H9 (cell line): ENCODE measurements at regions not wholly inside any gene's neighbourhood (a gene's known extent, or its start where the extent isn't known, plus 50 kb on each side); places are given as distances from the start of the nearest gene placed in this dataset.

Source experiments
- DNase-seq: peaks from one replicate; pipeline ENCODE4 v3.0.0-alpha.2; 2017
- H2AFZ ChIP-seq: one replicate; pipeline ENCODE4 v1.6.1; 2013; ENCODE audit warnings: mild to moderate bottlenecking, low read length, control low read depth, moderate library complexity
- H2AK5ac ChIP-seq: 2 replicates; pipeline ENCODE4 v1.6.1; 2013; ENCODE audit warnings: low read length, control low read depth, mixed read lengths; ENCODE audit not compliant: insufficient read length
- H2BK120ac ChIP-seq: one replicate; pipeline ENCODE4 v1.6.1; 2013; ENCODE audit warnings: low read depth, mild to moderate bottlenecking, low read length, control low read depth, inconsistent platforms; ENCODE audit not compliant: poor library complexity, severe bottlenecking
- H2BK12ac ChIP-seq: 2 replicates; pipeline ENCODE4 v1.6.1; 2013; ENCODE audit warnings: low read length, control low read depth, mixed read lengths, low read depth; ENCODE audit not compliant: insufficient read length
- H2BK15ac ChIP-seq: 2 replicates; pipeline ENCODE4 v1.6.1; 2013; ENCODE audit warnings: low read depth, low read length, control low read depth
- H2BK20ac ChIP-seq: one replicate; pipeline ENCODE4 v1.6.1; 2013; ENCODE audit warnings: low read depth, mild to moderate bottlenecking, low read length, control low read depth, inconsistent platforms; ENCODE audit not compliant: poor library complexity, severe bottlenecking
- H2BK5ac ChIP-seq: 2 replicates; pipeline ENCODE4 v1.6.1; 2013; ENCODE audit warnings: low read length, control low read depth, mixed read lengths; ENCODE audit not compliant: insufficient read length
- H3K14ac ChIP-seq: 2 replicates; pipeline ENCODE4 v1.6.1; 2013; ENCODE audit warnings: low read length, control low read depth; ENCODE audit not compliant: insufficient read depth
- H3K18ac ChIP-seq: 2 replicates; pipeline ENCODE4 v1.6.1; 2013; ENCODE audit warnings: low read depth, mild to moderate bottlenecking, mixed read lengths, low read length, control low read depth; ENCODE audit not compliant: insufficient read length
- H3K23ac ChIP-seq: 2 replicates; pipeline ENCODE4 v1.6.1; 2013; ENCODE audit warnings: low read length, control low read depth, mixed read lengths, low read depth; ENCODE audit not compliant: insufficient read length
- H3K23me2 ChIP-seq: 2 replicates; pipeline ENCODE4 v1.6.1; 2013; ENCODE audit warnings: low read depth, mild to moderate bottlenecking, mixed read lengths, low read length, control low read depth; ENCODE audit not compliant: insufficient read length, poor library complexity, severe bottlenecking
- H3K27ac ChIP-seq: 2 replicates; pipeline ENCODE4 v1.5.1; 2013; ENCODE audit warnings: low read length, control low read depth, mixed read lengths, low read depth; ENCODE audit not compliant: insufficient read length
- H3K27me3 ChIP-seq: 2 replicates; pipeline ENCODE4 v1.6.1; 2013; ENCODE audit warnings: low read length, control low read depth, inconsistent platforms; ENCODE audit not compliant: insufficient read depth
- H3K4ac ChIP-seq: 2 replicates; pipeline ENCODE4 v1.6.1; 2013; ENCODE audit warnings: low read depth, mild to moderate bottlenecking, control low read depth, inconsistent platforms, low read length, moderate library complexity
- H3K4me1 ChIP-seq: 2 replicates; pipeline ENCODE4 v1.6.1; 2013; ENCODE audit warnings: low read length, control low read depth, inconsistent platforms; ENCODE audit not compliant: insufficient read depth
- H3K4me2 ChIP-seq: 2 replicates; pipeline ENCODE4 v1.6.1; 2013; ENCODE audit warnings: low read length, control low read depth, mixed read lengths; ENCODE audit not compliant: insufficient read length, insufficient read depth
- H3K56ac ChIP-seq: 2 replicates; pipeline ENCODE4 v1.6.1; 2013; ENCODE audit warnings: low read depth, mild to moderate bottlenecking, mixed read lengths, low read length, control low read depth; ENCODE audit not compliant: insufficient read length
- H3K79me1 ChIP-seq: 2 replicates; pipeline ENCODE4 v1.6.1; 2013; ENCODE audit warnings: low read depth, mild to moderate bottlenecking, moderate library complexity, low read length, control low read depth, inconsistent platforms; ENCODE audit not compliant: insufficient read depth, poor library complexity, severe bottlenecking
- H3K79me2 ChIP-seq: 2 replicates; pipeline ENCODE4 v1.6.1; 2013; ENCODE audit warnings: low read length, control low read depth, inconsistent platforms; ENCODE audit not compliant: insufficient read depth
- H3K9ac ChIP-seq: 2 replicates; pipeline ENCODE4 v1.6.1; 2013; ENCODE audit warnings: low read length, control low read depth, mixed read lengths; ENCODE audit not compliant: insufficient read length; ENCODE audit errors: extremely low read depth
- H3K9me3 ChIP-seq: one replicate; pipeline ENCODE4 v1.6.1; 2013; ENCODE audit warnings: low read depth, low read length, inconsistent platforms; ENCODE audit not compliant: control insufficient read depth
- H3T11ph ChIP-seq: one replicate; pipeline ENCODE4 v1.6.1; 2013; ENCODE audit warnings: mild to moderate bottlenecking, low read length, control low read depth, inconsistent platforms
- H4K20me1 ChIP-seq: one replicate; pipeline ENCODE4 v1.6.1; 2013; ENCODE audit not compliant: control insufficient read depth, insufficient read length, insufficient read depth
- H4K5ac ChIP-seq: 2 replicates; pipeline ENCODE4 v1.6.1; 2013; ENCODE audit warnings: low read depth, mild to moderate bottlenecking, mixed read lengths, low read length, control low read depth; ENCODE audit not compliant: insufficient read length
- H4K8ac ChIP-seq: replicated peaks from 2 replicates; pipeline ENCODE4 v1.6.1; 2013; ENCODE audit warnings: low read length, control low read depth, mixed read lengths, low read depth; ENCODE audit not compliant: insufficient read length
- H4K91ac ChIP-seq: 2 replicates; pipeline ENCODE4 v1.6.1; 2013; ENCODE audit warnings: low read depth, mild to moderate bottlenecking, moderate library complexity, mixed read lengths, low read length, control low read depth; ENCODE audit not compliant: insufficient read length
- H3K27ac Mint-ChIP-seq, 3 experiments: 2 replicates in 2 of 3; 3 replicates in 1 of 3; pipeline ENCODE4 v1.8.0; 2020 to 2021; ENCODE audit warnings: mixed read lengths in 3 of 3, mild to moderate bottlenecking in 1 of 3, moderate library complexity in 1 of 3
- H3K27me3 Mint-ChIP-seq: 2 replicates; pipeline ENCODE4 v1.8.0; 2021; ENCODE audit warnings: low read depth, mild to moderate bottlenecking, moderate library complexity, mixed read lengths
- H3K36me3 Mint-ChIP-seq, 3 experiments: 2 replicates in 2 of 3; 3 replicates in 1 of 3; pipeline ENCODE4 v1.8.0; 2020 to 2021; ENCODE audit warnings: low read depth in 3 of 3, mixed read lengths in 3 of 3; ENCODE audit not compliant: insufficient read depth in 1 of 3
- H3K4me1 Mint-ChIP-seq, 2 experiments: 2 replicates each; pipeline ENCODE4 v1.8.0; 2020; ENCODE audit warnings: mixed read lengths in 2 of 2
- H3K4me3 Mint-ChIP-seq, 2 experiments: 2 replicates in 1 of 2; 3 replicates in 1 of 2; pipeline ENCODE4 v1.8.0; 2020 to 2021; ENCODE audit warnings: mild to moderate bottlenecking in 2 of 2, mixed read lengths in 2 of 2, moderate library complexity in 1 of 2
- H3K9me3 Mint-ChIP-seq, 2 experiments: 2 replicates in 1 of 2; 3 replicates in 1 of 2; pipeline ENCODE4 v1.8.0; 2020; ENCODE audit warnings: mild to moderate bottlenecking in 2 of 2, mixed read lengths in 2 of 2, moderate library complexity in 1 of 2
- CTCF ChIP-seq: fragments of 200-600 bp; sonication (generic); conservative IDR thresholded peaks from 3 replicates; pipeline ENCODE4 v1.8.0; 2021; ENCODE audit warnings: antibody characterized with exemption, mild to moderate bottlenecking
- WGBS: extraction: QIAGEN DNeasy Blood & Tissue Kit; methylation state at CpG from one replicate; pipeline ENCODE4 v1.1.7; 2013; ENCODE audit warnings: missing lambda C conversion rate, low lambda C conversion rate, mixed read lengths; ENCODE audit not compliant: insufficient read length; ENCODE audit errors: extremely low coverage; 5-methylcytosine and 5-hydroxymethylcytosine counted together

DNA sequence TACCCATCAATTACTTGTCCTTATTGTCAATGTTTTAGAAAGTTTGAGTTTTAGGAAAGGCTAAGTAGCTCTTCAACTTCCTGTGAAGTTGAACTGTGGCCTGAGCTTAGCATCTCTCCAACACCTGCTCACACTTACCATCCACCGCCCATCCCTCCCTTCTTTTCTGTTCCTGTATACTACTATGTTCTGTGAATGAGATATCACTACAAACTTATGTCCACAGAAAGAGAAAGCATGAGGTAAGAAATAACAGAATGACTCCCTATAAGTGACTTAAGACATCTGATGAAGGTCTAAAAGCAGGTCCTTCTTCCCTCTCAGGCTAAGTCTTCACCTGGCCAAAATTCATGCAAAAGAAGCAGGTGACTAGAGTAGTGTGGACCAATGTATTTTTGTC, 246.3 kb upstream of the PREP start:
- H3K4me2 ChIP-seq: no peak overlapping the region
- no peak overlapping the region for H3K56ac ChIP-seq
- Mint-ChIP-seq H3K4me3 (no peak overlapping the region), H3K36me3 (no peaks in the 10 kb centered on the region), H3K9me3 (no peaks in the 10 kb centered on the region), H3K4me1 (peaks cover 5 to 9% of the 10 kb centered on the region in 2 experiments; a peak in 3 of 4 replicates), H3K27me3 (no peaks in the 10 kb centered on the region), H3K27ac (no peak overlapping the region)
- WGBS: no CpG with 5 or more reads among the region's 1 CpG
- no peak overlapping the region for H3K18ac ChIP-seq
- no peak overlapping the region for H3K4ac ChIP-seq
- no peak overlapping the region for H2BK12ac ChIP-seq
- H4K91ac ChIP-seq: no peak overlapping the region
- H3K9me3 ChIP-seq: no peaks in the 10 kb centered on the region
- no peaks in the 10 kb centered on the region for H3K23me2 ChIP-seq
- no peak overlapping the region for H2BK15ac ChIP-seq
- H3K27ac ChIP-seq: no peak overlapping the region
- no peak overlapping the region for H3K23ac ChIP-seq
- H2BK5ac ChIP-seq: no peak overlapping the region
- no peak overlapping the region for H3K9ac ChIP-seq
- H4K8ac ChIP-seq: no peak overlapping the region
- H2BK120ac ChIP-seq: no peak overlapping the region
- no peak for TF ChIP-seq CTCF
- no peak overlapping the region for H4K5ac ChIP-seq
- no peak overlapping the region for H2AFZ ChIP-seq
- no peak for DNase-seq
- H3K79me2 ChIP-seq: no peaks in the 10 kb centered on the region
- H4K20me1 ChIP-seq: no peaks in the 10 kb centered on the region
- no peaks in the 10 kb centered on the region for H3K27me3 ChIP-seq
- H2AK5ac ChIP-seq: no peak overlapping the region
- H3K79me1 ChIP-seq: no peaks in the 10 kb centered on the region
- no peaks in the 10 kb centered on the region; the same call in 1 of the 2 replicates for H3K4me1 ChIP-seq
- H2BK20ac ChIP-seq: no peak overlapping the region
- H3K14ac ChIP-seq: no peak overlapping the region
- no peak overlapping the region for H3T11ph ChIP-seq
